ENCODE measurements at regions not wholly inside any gene's neighbourhood (a gene's known extent, or its start where the extent isn't known, plus 50 kb on each side); places are given as distances from the start of the nearest gene placed in this dataset.

DNA sequence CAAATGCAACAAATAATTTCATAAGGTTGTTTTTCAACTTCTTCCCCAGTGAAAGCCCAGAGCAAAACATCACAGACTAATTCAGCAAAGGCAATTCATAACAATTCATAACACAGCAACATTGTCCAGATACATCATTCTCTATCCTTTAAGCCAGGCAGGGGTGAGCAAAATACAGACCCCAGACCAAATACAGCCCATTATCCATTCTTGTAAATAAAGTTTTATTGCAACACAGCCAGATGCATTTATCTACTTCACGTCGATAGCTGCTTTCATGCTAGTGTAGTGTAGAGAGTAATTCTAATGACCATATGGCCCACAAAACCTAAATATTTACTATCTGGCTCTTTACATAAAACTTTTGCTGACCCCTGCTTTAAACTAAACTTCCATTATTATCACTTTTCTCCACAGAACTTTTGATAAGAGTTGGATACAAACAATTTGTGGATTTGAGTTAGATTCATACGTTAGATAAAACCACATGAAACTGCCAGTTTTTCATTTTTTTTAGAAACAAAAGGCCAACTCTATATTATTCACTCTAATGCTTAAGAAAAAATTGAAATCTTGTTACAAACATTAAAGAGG lies 174.4 kb downstream of the DUSP6 start:
- no peaks in the 10 kb centered on the region for H3K27me3 ChIP-seq (ENCODE audit: insufficient read depth, poor library complexity, severe bottlenecking)
- H3K36me3 ChIP-seq (ENCODE audit: low read depth), result no peaks in the 10 kb centered on the region
- H3K4me3 ChIP-seq (ENCODE audit: severe bottlenecking), result no peak overlapping the region
- no peak overlapping the region for H3K27ac ChIP-seq (ENCODE audit: poor library complexity, severe bottlenecking)
- DNase-seq (ENCODE audit: low spot score), result no peak
- TF ChIP-seq, protein P1, sequence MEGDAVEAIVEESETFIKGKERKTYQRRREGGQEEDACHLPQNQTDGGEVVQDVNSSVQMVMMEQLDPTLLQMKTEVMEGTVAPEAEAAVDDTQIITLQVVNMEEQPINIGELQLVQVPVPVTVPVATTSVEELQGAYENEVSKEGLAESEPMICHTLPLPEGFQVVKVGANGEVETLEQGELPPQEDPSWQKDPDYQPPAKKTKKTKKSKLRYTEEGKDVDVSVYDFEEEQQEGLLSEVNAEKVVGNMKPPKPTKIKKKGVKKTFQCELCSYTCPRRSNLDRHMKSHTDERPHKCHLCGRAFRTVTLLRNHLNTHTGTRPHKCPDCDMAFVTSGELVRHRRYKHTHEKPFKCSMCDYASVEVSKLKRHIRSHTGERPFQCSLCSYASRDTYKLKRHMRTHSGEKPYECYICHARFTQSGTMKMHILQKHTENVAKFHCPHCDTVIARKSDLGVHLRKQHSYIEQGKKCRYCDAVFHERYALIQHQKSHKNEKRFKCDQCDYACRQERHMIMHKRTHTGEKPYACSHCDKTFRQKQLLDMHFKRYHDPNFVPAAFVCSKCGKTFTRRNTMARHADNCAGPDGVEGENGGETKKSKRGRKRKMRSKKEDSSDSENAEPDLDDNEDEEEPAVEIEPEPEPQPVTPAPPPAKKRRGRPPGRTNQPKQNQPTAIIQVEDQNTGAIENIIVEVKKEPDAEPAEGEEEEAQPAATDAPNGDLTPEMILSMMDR (IDR thresholded peaks at IDR 0.05; ENCODE audit: poor library complexity, severe bottlenecking), result no peak
- no peaks in the 10 kb centered on the region for H3K9me3 ChIP-seq (ENCODE audit: severe bottlenecking)
- peaks cover 35% of the 10 kb centered on the region for H3K4me1 ChIP-seq (ENCODE audit: insufficient read depth, poor library complexity, severe bottlenecking)
- no peak for ATAC-seq (ENCODE audit: low read depth)

- Histone ChIP-seq H3K4me3 (ENCODE audit: severe bottlenecking) (no peak overlapping the region), H3K27me3 (ENCODE audit: insufficient read depth, poor library complexity, severe bottlenecking) (no peaks in the 10 kb centered on the region), H3K9me3 (ENCODE audit: severe bottlenecking) (no peaks in the 10 kb centered on the region), H3K36me3 (ENCODE audit: low read depth) (no peaks in the 10 kb centered on the region), H3K4me1 (ENCODE audit: insufficient read depth, poor library complexity, severe bottlenecking) (peaks cover 24% of the 10 kb centered on the region), H3K27ac (ENCODE audit: poor library complexity, severe bottlenecking) (no peak overlapping the region)
- TF ChIP-seq, protein P1 (IDR thresholded peaks at IDR 0.05; ENCODE audit: poor library complexity, severe bottlenecking), result no peak
- DNase-seq (ENCODE audit: low spot score), result no peak
- ATAC-seq (ENCODE audit: low read depth), result no peak
Measured at GRCh38 chr12:89176676-89177075, 175.6 kb downstream of the DUSP6 start.

DNA sequence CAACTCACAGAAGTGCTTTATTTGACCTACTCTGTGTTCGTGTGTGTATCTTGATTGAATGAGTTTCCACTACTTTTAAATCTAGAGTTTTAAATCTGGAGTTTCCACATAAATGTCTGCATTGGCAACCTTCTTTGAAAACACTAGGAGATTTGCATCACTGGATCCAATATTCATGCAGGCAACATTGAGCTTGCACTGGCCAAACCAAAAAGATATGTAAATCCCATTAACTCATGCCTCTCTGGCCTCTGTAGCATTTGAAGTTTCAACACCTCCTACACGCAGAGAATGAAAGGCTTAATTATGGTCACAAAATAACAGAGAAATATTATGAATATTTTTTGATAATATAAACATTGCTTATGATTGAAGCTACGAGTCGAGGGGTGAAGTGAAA lies 178.6 kb downstream of the DUSP6 start:
- no peaks in the 10 kb centered on the region for H3K9me3 ChIP-seq (ENCODE audit: severe bottlenecking)
- H3K4me1 ChIP-seq (ENCODE audit: insufficient read depth, poor library complexity, severe bottlenecking), result no peaks in the 10 kb centered on the region
- no peak for DNase-seq (ENCODE audit: low spot score)
- ATAC-seq (ENCODE audit: low read depth), result no peak
- H3K27me3 ChIP-seq (ENCODE audit: insufficient read depth, poor library complexity, severe bottlenecking), result no peaks in the 10 kb centered on the region
- H3K27ac ChIP-seq (ENCODE audit: poor library complexity, severe bottlenecking), result no peak overlapping the region
- H3K4me3 ChIP-seq (ENCODE audit: severe bottlenecking), result no peak overlapping the region
- H3K36me3 ChIP-seq (ENCODE audit: low read depth), result no peaks in the 10 kb centered on the region
- TF ChIP-seq, protein P1 (IDR thresholded peaks at IDR 0.05; ENCODE audit: poor library complexity, severe bottlenecking), result no peak

DNA sequence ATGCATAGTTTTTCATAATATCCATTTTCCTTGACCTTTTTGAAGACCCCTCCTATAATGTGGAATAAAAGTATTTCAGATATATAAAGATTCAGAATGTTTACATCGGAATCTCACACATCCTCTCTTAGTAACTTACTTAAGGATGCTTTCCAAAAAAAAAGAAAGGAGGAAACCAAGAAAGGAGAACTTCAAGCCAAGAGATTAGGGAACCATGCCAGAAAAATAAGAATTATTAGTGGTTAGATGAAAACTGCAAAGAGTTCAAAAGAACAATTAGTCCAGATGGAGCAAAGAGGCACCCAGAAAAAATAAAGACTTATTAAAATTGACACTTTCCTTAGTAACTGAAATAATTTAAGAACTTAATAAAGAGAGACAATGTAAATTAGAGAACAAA lies 179.2 kb downstream of the DUSP6 start:
- no peak overlapping the region for H3K27ac ChIP-seq (ENCODE audit: poor library complexity, severe bottlenecking)
- no peaks in the 10 kb centered on the region for H3K9me3 ChIP-seq (ENCODE audit: severe bottlenecking)
- ATAC-seq (ENCODE audit: low read depth) (no peak), DNase-seq (ENCODE audit: low spot score) (no peak)
- H3K36me3 ChIP-seq (ENCODE audit: low read depth), result no peaks in the 10 kb centered on the region
- TF ChIP-seq, protein P1 (IDR thresholded peaks at IDR 0.05; ENCODE audit: poor library complexity, severe bottlenecking), result no peak
- no peak overlapping the region for H3K4me3 ChIP-seq (ENCODE audit: severe bottlenecking)
- no peaks in the 10 kb centered on the region for H3K4me1 ChIP-seq (ENCODE audit: insufficient read depth, poor library complexity, severe bottlenecking)
- no peaks in the 10 kb centered on the region for H3K27me3 ChIP-seq (ENCODE audit: insufficient read depth, poor library complexity, severe bottlenecking)

DNA sequence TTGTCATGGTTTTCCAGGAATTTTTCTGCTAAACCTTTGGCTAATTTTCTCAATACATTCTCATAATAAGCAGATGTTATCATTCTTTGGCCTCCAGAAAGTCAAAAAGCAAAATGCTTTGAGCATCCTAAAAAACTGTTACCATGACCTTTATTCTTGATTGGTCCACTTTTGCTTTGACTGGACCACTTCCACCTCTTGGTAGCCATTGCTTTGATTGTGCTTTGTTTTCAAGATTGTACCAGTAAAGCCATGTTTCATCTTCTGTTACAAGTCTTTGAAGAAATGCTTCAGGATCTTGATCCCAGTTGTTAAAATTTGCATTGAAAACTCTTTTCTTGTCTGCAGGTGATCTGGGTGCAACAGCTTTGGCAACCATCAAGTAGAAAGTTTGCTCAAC lies 180.1 kb downstream of the DUSP6 start:
- Histone ChIP-seq H3K27ac (ENCODE audit: poor library complexity, severe bottlenecking) (no peak overlapping the region), H3K9me3 (ENCODE audit: severe bottlenecking) (no peaks in the 10 kb centered on the region), H3K4me3 (ENCODE audit: severe bottlenecking) (no peak overlapping the region), H3K36me3 (ENCODE audit: low read depth) (no peaks in the 10 kb centered on the region), H3K27me3 (ENCODE audit: insufficient read depth, poor library complexity, severe bottlenecking) (no peaks in the 10 kb centered on the region), H3K4me1 (ENCODE audit: insufficient read depth, poor library complexity, severe bottlenecking) (no peaks in the 10 kb centered on the region)
- no peak for ATAC-seq (ENCODE audit: low read depth)
- DNase-seq (ENCODE audit: low spot score), result no peak
- TF ChIP-seq, protein P1 (IDR thresholded peaks at IDR 0.05; ENCODE audit: poor library complexity, severe bottlenecking), result no peak
